Stimulated activated CD8-positive, alpha-beta memory T cell treated with anti-CD3 and anti-CD28 coated beads, Interleukin-7, amount 100 ng/mL, for 4 hours (primary cell): ENCODE measurements at regions not wholly inside any gene's neighbourhood (a gene's known extent, or its start where the extent isn't known, plus 50 kb on each side); places are given as distances from the start of the nearest gene placed in this dataset.

Experiments
- DNase-seq, 2 donors: peaks; one replicate each; pipeline ENCODE4 v3.0.0-alpha.2; 2020; ENCODE audit warnings: low read depth in 2 of 2

- DNase-seq = no peak
Measured at GRCh38 chr1:48164571-48164970, 57.9 kb upstream of the SLC5A9 start.

GRCh38 chr1:48160486-48161132 is 61.9 kb upstream of the SLC5A9 start:
- DNase-seq = no peak

GRCh38 chr1:48139275-48139674 is 83.2 kb upstream of the SLC5A9 start:
- DNase-seq = no peak

GRCh38 chr1:48127735-48128685 is 94.5 kb upstream of the SLC5A9 start:
- no peak for DNase-seq

- DNase-seq = no peak
Measured at GRCh38 chr1:48123647-48124046, 98.9 kb upstream of the SLC5A9 start.

GRCh38 chr1:48121955-48122354 is 100.6 kb upstream of the SLC5A9 start:
- DNase-seq = no peak

GRCh38 chr1:48120621-48121020 is 101.9 kb upstream of the SLC5A9 start:
- DNase-seq = no peak

- DNase-seq = no peak
Measured at GRCh38 chr1:48115835-48116234, 106.7 kb upstream of the SLC5A9 start.

GRCh38 chr1:48114596-48115382 is 107.7 kb upstream of the SLC5A9 start:
- no peak for DNase-seq

GRCh38 chr1:48109390-48110013 is 112.3 kb upstream of the TRABD2B start:
- DNase-seq = no peak

GRCh38 chr1:48107516-48107915 is 110.3 kb upstream of the TRABD2B start:
- no peak for DNase-seq

GRCh38 chr1:48106049-48106448 is 108.9 kb upstream of the TRABD2B start:
- no peak for DNase-seq

GRCh38 chr1:48105165-48105564 is 108.0 kb upstream of the TRABD2B start:
- no peak for DNase-seq

GRCh38 chr1:48103495-48103894 is 106.3 kb upstream of the TRABD2B start:
- DNase-seq = no peak

- no peak for DNase-seq
Measured at GRCh38 chr1:48102766-48103165, 105.6 kb upstream of the TRABD2B start.

GRCh38 chr1:48099072-48099773 is 102.0 kb upstream of the TRABD2B start:
- no peak for DNase-seq

- peak; percentile 39 to 51 for DNase-seq
Measured at GRCh38 chr1:48093696-48094528, 96.7 kb upstream of the TRABD2B start.

- DNase-seq = no peak
Measured at GRCh38 chr1:48093147-48093546, 96.0 kb upstream of the TRABD2B start.

- DNase-seq = no peak
Measured at GRCh38 chr1:48092401-48092800, 95.2 kb upstream of the TRABD2B start.

- DNase-seq = no peak
Measured at GRCh38 chr1:48089356-48089891, 92.2 kb upstream of the TRABD2B start.
